Germinal center (tissue), 1 donor: ENCODE measurements at regions not wholly inside any gene's neighbourhood (a gene's known extent, or its start where the extent isn't known, plus 50 kb on each side); places are given as distances from the start of the nearest gene placed in this dataset.
A peak's percentile ranks its signal among the peaks of the same experiment; 100 is the strongest.

Source experiments
- DNase-seq: peaks from one replicate; pipeline ENCODE4 v3.0.0; 2012; ENCODE audit warnings: mixed read lengths, low spot score

DNA sequence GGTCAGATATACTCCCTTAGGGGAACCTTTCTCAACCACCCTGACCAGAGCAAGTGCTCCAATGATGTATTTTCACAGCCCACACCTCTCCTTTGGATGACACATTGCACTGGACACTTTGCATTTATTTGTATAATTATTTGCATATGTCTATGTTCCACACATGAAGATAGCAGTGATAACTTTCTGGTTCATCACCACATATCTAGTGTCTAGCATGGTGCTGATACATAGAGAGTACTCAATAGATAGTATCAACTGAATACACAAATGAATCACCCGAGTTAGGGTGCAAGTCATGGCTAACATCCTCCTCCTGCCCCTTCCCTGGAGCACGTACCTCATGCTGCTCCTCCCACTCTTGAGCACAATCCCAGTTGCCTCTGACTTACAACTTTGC lies 617.6 kb downstream of the EBF1 start:
- DNase-seq: no peak

DNA sequence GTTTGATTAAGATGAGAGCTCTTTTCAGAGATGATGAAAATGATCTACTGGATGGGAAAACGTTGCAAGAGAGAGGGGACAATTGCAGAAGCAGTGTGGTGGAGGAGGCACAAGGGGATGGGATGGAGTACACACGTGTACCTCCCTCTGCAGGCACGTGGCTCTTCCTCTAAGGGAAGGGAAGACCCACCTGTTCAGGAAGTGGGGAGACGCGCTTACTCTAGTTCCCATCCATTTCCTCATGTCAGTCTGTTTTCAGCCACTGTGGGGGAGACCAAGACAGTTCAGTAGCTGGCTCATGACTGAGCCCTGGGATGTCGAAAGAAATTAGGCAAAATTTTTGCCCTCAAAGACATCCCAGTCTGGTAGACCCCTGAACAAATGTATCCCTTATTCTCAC lies 619.2 kb upstream of the CLINT1 start:
- no peak for DNase-seq

DNA sequence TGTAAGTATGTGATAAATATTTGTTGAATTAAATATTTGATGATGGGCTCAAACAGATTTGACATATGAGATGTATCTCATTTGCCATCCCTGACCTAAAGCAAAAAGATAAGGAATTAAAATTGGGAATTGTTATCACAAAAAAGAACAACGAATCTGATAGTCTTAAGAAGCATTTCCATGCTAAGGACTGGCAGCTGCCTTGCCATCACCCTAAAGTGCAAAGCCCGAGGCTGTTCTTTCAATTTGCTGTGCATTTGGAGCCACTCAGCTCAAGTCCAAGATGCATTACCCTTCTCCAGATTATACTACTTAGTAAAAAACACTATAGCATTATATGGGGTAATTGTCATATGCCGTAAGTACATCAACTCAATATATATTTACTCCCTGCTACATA lies 618.3 kb upstream of the CLINT1 start:
- DNase-seq: no peak

DNA sequence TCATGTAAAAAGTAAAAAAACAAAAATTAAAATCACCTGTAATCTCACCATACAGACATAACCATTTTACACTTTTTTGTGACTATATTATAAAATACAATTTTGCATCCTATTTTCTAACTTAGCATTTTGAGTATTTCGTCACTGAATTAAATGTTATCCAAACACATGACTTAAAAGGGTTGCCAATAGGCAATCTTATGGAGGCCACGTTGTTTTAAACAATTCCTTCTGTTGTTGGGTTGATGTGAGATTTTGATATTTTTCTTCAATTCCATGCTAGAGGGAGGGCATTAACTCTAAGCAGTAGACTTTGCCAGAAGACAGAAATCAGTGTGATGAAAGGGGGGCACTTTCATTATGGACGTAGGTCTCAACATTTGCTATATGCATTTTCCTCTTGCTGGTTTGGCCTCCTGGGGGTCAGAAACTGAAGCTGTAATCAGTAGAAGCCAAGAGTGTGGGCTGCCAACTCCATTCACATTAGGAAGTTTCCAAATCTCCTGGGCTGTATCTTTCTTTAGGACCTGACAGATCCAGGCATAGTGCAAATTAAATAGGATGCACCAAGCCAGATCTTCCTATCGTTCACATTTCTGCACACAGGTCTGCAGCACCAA lies 614.2 kb upstream of the CLINT1 start:
- DNase-seq: no peak

DNA sequence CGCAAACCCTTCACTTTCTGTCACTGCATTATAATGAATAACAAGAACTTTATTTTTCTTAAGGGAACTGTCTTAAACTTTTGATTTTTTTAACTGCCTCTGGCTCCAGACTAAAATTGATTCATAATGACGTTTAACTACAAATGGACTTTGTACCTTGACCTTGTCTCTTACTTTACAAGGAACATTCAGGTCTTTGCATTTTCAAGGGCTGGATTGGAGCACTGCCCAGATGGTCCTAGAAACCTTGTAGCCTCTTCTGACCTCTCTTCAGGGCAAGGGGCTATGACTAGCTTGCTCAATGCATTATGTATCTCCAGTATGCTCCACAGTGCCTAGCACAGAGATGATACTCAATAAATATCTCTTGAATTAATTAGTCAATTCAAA lies 612.6 kb upstream of the CLINT1 start:
- no peak for DNase-seq

DNA sequence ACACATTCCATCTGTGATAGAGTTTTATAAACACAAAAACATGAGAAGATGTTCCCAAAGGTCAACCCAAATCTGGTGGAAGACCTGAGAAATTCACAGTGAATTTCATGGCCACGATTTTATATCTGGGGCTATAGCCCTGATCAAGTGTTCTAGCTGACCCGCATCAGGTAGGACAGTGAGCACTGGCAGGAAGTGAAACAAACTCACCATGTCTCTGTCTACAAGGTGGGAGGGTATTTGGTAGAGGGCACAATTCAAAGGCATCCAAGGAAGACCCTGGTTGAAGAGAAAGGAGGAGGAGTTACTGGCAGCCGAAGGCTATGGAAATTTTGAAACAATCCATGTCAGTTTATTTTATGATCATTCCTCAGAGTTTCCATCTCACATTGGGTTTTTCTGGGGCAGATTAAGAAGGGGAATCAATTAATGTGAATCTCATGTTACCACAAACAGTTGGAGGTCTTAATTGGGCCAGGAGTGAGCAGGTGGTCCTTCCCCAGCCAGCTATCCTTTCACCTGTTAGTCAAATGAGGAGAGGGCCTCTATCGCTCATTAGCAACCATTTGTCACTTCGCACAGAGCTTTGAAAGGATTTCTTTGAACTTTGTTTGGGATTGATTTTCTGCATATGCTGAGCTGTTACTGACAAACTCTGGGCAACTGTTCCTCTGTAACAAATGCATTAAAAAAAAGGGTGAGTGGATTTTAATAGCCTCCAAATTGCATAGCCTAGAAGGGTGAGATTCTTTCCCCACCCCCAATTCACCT lies 612.0 kb upstream of the CLINT1 start:
- DNase-seq: no peak

DNA sequence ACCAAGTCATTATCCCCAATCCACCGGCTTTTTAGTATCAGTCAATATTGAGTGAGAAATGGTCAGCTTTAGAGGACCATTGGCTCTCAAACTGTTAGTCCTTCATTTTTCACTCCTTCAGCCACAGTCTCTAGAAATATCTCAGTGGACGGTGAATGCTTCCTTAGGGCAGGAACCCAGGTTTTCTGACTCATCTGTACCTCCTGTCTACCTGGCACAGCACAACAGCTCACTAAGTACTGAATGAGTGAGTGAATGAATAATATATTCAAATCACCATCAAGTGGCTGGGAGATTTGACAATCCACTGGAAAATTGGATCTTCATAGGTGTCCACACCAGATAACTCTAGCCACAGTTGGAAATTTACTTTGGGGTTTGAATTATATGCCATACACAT lies 609.5 kb upstream of the CLINT1 start:
- no peak for DNase-seq

DNA sequence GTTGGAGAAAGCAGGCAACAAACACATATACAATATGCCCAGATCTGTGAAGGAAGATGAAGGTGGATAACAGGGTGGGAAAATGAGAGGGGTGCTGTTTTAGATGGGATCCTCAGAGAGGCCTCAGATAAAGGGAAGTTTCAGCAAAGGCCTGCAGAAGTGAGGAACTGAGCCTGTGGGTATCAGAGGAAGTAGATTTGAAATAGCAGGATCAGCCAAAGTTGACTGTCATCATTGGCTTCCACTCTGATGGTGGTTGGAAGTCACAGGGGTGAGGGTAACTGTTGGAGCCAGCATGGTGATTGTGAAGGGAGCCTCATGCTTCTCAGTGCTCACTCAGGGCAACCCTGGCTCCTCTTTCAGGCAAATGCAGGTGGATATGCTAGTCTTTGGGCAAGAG lies 607.2 kb upstream of the CLINT1 start:
- DNase-seq: no peak

DNA sequence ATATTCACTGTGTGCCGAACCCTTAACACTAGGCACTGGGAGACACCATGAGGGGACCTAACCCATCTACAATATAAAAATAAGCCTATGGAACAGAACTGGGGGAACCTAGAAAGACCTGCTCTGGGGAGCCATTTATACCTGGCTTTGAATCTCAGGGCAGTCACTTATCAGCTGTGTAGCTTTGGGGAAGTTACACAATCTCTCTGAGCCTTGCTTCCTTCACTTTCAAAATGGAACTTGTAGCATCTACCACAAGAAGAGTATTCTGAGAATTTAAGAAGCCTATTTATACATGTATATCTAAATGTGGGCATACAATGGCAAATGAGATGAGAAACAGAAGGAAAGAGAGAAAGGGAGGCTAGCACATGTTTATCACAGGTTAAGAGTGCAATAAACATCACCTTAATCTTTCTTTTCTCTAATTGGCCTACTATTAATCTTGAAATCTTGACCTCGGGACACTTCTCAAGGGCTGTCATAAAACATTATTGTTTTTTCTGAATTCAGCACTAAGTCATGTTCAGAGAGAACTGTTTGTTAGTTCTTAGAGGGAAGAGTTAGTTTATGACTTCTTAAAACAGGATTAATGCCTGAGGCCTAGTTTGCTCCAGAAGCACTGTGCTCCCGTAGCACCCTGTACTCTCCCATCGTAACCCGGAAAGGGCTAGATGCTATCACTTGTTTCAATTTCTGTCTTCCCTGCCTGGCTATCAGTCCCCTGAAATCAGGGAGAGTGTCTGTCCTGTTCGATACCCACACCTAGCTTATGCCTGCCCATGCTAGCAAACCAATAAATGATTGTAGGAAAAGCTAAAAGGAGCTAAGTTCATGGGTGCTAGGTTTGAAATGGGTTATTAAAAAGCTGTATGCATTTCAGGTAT lies 606.4 kb upstream of the CLINT1 start:
- DNase-seq: no peak

DNA sequence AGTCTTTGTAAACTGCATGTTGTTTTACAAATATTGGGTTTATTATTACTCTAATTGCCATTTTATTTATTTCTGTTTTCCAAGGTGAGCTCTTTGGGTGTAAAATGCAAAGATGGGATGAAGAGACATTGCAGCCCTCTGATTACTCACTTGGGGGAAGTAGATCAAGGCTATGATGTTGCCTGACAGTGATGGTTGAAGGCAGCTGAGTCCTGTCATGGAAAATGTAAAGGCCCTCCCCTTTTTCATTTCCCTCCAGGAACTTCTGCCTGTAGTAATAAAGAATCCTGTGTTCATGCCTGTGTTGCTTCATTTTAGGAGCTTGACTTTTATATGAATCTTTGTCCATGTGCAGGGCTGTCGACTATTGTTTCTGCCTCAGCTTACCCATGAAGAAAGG lies 605.4 kb upstream of the CLINT1 start:
- peak; percentile 14 for DNase-seq

DNA sequence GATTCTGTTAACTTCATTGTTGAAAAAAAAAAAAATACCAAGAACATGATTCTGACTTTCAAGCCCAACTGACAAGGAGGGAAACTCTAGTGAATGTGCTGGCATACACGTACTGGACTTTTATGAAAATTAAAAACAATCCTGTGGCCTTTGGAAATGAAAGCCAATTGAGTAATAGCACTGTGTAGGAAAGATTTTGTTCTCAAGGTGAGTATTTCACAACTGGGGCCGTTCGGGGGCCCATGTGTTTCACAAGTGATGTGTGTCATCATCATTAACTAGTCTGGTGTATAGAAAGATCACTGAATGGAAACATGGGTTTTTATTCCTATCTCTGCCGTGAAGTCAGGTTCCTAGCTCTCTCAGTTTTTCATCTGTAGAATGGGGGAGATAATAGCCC lies 605.0 kb upstream of the CLINT1 start:
- no peak for DNase-seq

DNA sequence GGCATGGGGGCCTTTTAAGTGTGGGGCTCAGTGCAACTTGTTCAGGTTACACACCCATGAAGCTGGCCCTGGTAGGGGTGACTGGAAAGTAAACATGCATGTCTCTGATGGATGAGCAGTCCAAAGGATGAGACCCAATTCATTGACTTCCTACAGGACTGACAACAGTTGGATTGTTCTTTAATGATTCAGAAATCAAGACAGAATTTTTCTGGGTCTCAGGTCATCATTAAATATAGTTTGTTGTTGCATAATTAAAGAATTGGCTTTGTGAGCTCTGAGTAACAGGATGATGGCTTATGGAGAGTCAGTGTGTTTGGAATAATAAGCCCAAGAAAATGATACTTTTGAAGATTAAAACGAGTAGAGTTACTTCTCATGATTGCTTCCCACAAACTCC lies 604.2 kb upstream of the CLINT1 start:
- DNase-seq: no peak

DNA sequence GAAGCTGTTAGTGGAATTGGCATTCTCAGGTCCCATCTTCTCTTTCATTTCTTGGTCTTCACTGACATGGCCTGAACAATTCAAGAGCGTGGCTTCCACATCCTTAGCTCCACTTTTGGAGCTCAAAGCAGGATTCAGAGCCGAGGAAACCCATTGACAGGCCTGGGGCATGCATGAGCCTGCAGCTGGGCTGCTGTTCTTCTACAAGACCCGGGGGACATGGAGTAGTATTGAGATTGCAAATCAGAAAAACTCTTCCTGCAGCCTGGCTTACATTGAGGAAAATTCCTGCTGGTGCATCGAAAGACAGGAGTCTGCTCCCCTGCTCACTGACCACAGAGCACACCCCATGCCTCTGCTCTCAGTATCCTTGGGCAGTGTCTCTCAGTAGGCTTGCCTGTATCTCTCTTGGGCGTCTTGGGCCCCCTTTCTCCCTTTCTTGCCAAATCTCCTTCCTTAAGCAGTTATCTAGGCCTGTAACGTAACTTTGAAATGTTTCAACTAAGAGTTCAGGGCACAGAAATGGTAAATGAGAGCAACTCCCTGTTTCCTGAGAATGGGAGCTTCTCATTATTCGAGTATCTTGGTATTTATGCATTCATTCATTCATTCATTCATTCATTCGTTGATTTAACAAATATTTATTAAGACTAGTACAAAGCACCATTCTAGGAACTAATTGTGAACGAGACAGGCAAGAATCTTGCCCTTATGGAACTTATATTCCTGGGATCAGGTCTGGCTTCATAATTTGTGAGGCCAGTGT lies 603.6 kb upstream of the CLINT1 start:
- DNase-seq: no peak

DNA sequence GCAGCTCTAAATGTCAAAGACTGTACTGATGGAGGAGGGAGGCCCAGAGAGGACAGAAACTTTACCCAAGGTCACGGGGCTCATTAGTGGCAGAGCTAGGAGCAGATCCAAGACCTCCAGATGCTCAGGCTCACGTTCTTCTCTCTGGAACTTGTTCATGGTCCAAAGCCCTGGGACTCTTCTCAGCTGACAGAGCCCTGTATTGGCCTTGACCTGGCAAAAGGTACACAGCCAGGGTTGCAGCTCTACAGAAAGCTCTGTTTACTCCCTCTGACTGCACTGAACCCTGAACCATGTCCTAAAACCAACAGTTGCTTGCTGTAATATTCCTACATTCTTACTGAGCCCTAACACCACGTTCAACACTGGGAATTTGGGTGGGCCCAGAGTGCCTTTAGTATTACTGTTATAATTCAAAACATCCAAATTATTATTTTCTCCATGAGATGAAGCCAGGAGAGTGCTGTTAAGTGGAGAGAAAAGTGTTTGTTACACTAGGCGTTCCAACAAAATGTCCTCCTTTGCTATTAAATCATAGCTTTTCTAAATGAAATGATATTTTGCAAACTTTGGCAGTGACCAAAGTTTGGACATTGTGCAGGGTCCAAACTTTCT lies 602.4 kb upstream of the CLINT1 start:
- no peak for DNase-seq

DNA sequence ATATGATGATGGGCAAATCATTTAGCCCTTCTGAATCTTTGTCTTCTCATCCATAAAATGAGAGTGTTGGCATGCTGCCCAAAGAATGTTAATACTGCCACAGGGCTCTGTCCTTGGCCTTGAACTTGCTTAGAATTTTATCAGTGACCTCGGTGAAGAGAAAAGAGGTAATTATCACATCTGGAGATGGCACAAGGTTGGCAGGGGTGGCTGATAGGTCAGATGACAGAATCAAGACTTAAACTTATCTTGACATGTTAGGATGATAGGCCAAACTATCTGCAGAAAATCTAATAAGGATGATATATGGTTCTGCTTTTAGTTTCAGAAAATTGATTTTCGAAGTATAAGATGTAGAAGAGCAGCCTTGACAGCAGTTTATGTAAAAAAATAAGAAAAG lies 599.1 kb upstream of the CLINT1 start:
- DNase-seq: no peak

DNA sequence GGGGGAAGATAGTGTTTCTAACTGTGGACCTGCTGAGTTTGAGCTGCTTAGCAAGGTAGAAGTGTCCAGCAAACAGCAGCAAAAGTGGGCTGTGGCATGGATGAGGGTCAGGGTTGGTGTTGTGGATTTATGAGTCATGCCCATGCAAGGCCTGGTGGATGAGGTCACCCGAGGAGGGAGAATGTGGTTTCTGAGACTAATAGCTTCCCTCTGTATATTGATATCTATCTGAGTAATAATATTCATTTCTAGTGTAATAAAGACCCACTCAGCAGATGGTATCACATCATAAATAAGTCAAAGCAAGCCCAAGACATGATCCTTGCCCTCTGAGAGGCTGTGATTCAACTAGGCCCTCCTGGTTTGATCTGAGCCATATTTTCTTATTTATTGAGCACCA lies 597.8 kb upstream of the CLINT1 start:
- no peak for DNase-seq

DNA sequence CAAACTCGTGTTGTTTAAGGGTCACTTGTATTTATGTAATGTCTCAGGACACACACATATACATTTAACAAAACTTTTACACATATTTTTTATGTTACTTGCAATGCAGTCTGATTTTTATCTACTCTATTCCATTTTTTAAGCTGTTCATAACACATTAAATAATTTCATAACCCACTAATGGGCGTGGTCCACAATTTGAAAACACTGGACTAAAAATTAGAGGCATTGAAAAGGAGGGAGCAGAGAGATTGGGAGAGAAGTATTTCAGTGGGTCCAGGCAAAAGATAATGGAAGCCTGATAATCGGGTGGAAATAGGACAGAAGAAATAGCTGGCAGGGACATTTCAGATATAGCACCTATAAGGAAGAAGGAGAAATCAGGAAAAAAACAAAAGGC lies 597.3 kb upstream of the CLINT1 start:
- DNase-seq: no peak

DNA sequence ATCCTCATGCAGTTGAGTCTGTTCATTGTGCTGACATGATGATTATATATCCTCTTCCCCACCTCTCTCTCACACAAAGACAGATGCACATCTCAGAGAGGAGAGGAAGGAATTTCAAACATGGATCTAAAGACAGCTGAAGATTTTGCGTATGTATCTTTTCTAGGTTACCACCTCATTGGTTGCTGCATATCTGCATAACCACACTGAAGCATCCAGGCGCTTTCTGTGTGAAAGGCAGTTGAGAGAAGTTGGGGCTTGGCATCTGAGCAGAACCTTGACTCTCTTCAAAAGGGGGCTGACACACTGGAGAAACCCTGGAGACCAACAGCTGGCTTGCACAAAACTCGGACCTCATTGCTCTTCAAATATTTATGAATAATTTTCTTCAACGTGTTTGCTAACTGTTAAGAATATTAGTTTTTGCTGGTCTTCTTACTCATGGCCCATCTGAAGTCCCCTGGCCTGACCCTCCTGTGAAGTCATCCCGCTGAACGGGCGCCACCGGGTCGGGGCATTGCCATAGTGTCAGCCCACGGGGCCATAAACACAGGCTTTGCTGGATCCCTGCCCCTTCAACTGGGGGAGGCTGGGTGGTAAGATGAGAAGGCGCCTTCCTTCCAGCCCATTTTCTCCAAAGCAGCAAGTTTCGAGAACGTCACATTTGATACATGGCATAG lies 593.2 kb upstream of the CLINT1 start:
- no peak for DNase-seq

DNA sequence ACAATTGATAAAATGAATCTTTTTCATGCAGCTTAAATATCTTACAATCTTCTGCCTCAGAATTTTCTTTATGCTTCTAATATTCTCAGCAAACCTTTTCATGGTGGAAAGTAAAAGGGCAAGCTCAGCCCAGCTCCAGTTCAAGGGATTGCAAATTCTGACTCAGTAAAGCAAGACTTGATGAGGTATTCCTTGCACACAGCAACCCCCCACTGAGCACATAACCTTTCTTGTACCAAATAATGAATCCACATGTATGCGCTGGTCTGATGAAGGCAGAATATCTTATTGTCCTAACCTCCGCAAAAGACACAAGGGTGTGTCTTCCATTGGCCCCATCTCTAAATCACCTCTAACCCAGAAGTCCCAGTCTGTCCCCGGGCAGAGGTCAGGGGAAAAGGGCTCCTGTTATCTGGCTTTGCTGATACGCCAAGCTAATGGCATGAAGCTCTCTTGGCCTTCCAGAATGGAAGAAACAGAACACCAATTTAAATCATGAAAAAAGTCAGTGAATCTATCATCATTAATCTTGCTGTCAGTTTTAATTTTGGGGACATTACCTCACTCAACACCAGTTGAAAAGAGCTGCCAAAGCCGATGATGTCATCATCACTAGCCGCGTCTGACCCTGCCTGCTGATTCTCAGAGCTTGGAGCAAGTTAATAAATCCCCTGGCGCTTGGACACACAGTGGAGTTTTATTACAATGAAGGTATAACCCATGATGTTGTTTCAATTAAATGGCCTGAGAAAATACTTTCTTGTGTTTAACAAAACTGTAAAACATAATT lies 592.5 kb upstream of the CLINT1 start:
- no peak for DNase-seq

DNA sequence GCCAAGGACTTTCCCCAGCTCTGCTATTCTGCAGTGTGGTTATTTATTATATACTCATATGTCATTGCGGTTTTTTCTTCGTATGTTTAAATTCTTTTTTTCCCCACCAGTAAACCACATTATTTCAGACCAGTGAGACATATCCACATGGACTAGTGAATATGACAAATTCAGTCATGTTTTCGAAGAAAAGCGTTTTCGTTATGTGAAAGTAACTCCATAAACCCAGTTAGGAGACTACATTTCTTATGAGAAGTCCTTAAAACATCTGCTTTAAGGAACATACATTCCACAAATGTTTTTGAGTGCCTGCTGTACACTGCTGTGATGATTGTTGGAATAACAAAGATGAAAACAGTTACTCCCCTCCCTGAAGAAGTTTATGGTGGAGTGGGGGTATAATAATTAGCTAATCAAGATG lies 591.8 kb upstream of the CLINT1 start:
- DNase-seq: no peak
